ENCODE measurements at regions not wholly inside any gene's neighbourhood (a gene's known extent, or its start where the extent isn't known, plus 50 kb on each side); places are given as distances from the start of the nearest gene placed in this dataset.

- TF ChIP-seq, protein P1, sequence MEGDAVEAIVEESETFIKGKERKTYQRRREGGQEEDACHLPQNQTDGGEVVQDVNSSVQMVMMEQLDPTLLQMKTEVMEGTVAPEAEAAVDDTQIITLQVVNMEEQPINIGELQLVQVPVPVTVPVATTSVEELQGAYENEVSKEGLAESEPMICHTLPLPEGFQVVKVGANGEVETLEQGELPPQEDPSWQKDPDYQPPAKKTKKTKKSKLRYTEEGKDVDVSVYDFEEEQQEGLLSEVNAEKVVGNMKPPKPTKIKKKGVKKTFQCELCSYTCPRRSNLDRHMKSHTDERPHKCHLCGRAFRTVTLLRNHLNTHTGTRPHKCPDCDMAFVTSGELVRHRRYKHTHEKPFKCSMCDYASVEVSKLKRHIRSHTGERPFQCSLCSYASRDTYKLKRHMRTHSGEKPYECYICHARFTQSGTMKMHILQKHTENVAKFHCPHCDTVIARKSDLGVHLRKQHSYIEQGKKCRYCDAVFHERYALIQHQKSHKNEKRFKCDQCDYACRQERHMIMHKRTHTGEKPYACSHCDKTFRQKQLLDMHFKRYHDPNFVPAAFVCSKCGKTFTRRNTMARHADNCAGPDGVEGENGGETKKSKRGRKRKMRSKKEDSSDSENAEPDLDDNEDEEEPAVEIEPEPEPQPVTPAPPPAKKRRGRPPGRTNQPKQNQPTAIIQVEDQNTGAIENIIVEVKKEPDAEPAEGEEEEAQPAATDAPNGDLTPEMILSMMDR (IDR thresholded peaks at IDR 0.05): no peak
- TF ChIP-seq POLR2AphosphoS5 (IDR thresholded peaks at IDR 0.05): no peak
Observed at GRCh38 chr3:150074697-150075416, 104.2 kb upstream of the PFN2 start.
